ENCODE measurements at regions not wholly inside any gene's neighbourhood (a gene's known extent, or its start where the extent isn't known, plus 50 kb on each side); places are given as distances from the start of the nearest gene placed in this dataset.

DNA sequence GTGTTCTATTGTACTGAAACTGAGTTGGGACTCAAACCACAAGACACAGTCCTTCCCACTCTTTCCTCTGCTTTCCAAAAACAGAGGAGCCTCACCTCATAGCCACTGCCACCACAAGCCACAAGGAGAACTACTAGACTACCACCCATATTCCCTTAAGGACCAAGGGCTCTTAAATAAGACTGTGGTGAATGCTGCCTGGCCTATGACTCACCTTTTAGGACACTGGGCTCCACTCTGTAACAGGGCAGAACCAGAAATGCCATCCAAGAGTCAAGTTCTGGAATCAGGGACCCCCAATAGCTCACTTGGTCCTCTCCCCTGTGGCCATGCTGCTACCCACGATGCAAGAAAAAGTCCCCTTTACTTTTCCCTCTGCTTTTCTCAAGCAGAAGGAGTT is 851.4 kb downstream of the BCL11A start:
- no peak for DNase-seq (ENCODE audit: insufficient read length, low spot score)
- FAIRE-seq: no peak
- TF ChIP-seq, protein P1, sequence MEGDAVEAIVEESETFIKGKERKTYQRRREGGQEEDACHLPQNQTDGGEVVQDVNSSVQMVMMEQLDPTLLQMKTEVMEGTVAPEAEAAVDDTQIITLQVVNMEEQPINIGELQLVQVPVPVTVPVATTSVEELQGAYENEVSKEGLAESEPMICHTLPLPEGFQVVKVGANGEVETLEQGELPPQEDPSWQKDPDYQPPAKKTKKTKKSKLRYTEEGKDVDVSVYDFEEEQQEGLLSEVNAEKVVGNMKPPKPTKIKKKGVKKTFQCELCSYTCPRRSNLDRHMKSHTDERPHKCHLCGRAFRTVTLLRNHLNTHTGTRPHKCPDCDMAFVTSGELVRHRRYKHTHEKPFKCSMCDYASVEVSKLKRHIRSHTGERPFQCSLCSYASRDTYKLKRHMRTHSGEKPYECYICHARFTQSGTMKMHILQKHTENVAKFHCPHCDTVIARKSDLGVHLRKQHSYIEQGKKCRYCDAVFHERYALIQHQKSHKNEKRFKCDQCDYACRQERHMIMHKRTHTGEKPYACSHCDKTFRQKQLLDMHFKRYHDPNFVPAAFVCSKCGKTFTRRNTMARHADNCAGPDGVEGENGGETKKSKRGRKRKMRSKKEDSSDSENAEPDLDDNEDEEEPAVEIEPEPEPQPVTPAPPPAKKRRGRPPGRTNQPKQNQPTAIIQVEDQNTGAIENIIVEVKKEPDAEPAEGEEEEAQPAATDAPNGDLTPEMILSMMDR (IDR thresholded peaks at IDR 0.05; ENCODE audit: insufficient read depth, missing control alignments): no peak

DNA sequence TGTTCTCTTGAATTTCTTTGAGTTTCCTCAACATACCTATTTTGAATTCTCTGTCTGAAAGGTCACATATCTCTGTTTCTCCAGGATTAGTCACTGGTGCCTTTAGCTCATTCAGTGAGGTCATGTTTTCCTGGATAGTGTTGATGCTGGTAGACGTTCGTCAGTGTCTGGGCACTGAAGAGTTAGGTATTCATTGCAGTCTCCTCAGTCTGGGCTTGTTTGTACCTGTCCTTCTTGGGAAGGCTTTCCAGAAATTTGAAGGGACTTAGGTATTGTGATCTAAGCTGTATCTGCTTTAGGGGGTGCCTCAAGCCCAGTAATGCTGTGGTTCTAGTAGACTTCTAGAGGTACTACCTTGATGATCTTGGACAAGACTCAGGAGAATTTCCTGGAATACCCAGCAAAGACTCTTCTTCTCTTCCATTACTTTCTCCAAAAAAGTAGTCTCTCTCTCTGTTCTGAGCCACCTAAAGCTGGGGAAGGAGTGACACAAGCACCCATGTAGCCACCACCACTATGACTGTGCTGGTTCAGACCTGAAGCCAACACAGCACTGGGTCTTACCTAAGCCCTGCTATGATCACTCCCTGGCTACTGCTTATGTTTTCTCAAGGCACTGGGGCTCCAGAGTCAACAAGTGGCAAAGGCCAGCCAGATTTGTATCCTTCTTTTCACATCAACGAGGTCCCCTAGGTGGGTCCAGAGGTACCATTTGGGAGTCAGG is 852.0 kb downstream of the BCL11A start:
- FAIRE-seq (no peak), DNase-seq (ENCODE audit: insufficient read length, low spot score) (no peak)
- TF ChIP-seq, protein P1 (IDR thresholded peaks at IDR 0.05; ENCODE audit: insufficient read depth, missing control alignments): no peak

DNA sequence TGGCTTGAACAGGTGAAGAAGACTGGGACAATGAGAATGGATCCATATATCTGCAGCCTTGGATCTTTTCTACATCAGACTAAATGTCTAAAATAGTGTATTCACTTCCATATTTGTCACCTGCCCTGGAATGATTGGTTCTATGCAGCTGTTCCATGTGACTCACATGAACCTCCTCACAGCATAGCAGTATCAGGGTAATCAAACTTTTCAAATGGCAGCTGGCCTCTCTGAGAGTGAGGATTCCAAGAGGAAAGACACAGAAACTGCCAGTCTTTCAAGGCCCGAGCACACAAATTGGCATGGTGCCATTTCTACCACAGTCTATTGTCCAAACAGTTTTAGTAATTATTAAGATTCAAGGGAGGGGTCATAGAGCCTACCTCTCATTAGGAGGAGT is 859.3 kb downstream of the BCL11A start:
- DNase-seq (ENCODE audit: insufficient read length, low spot score): no peak
- no peak for FAIRE-seq
- TF ChIP-seq, protein P1 (IDR thresholded peaks at IDR 0.05; ENCODE audit: insufficient read depth, missing control alignments): no peak

DNA sequence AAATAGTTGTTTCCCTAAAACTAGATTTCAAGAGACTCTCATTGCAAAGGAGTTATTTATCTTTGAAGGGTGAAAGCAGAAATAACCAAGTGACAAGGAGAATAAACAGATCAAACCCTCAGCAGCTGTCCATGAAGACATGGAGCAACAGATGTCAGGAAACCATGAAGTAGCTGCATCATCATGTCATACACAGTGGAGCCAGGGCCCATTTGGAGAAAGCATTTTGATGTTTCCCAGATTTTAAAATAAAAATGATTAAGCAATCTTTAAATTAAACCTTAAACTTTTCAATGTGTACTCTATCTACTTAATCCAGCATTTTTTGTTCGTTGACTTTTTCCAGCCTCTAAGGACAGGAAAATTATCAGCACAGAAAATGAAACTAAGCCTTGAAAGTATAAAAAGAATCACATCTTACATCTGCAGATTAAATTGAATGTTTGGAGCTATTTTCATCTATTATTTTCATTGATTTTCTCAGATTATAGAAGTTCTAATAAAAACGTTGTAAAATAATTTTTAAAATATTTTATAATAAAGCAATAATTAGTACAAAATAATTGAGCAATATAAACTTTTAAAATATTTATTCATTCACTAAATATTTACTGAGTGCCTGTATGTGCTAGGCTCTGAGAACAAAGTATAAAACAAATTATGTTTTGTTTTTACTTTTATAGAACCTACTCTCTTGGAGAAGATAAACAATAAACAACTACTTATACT is 860.1 kb downstream of the BCL11A start:
- FAIRE-seq (no peak), DNase-seq (ENCODE audit: insufficient read length, low spot score) (no peak)
- TF ChIP-seq, protein P1 (IDR thresholded peaks at IDR 0.05; ENCODE audit: insufficient read depth, missing control alignments): no peak

DNA sequence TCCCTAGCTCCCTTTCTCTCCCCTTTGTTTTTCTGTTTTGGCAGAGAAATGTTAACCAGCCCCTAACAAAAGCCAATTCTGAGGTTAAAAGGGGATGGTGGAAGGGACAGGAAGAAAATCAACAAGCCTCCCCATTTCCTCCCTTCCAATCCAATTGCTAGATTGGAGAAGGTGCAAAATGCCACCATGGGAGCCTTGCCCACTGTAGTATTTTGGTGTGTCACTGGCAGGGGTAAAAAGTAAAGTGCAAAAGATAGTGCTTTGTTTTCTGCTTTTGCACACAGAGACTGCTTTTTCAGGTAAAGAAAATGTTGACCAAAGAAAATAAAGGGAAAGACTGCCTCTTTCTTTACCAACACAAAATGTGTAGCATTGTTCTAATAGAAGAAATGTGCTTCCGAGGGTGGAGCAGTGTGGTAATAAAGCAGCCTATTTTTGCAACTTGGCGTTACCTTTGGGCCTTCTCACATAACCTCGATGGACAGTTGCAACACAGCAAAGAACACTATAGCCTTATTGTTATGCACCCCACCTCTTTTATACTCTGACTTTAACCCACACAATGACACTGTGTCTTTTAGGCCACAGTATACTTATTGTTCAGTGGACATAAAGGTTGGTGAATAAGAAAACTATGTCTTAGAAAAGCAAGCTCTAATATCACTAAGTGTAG is 861.8 kb downstream of the BCL11A start:
- FAIRE-seq: no peak
- TF ChIP-seq, protein P1 (IDR thresholded peaks at IDR 0.05; ENCODE audit: insufficient read depth, missing control alignments): no peak
- no peak for DNase-seq (ENCODE audit: insufficient read length, low spot score)

DNA sequence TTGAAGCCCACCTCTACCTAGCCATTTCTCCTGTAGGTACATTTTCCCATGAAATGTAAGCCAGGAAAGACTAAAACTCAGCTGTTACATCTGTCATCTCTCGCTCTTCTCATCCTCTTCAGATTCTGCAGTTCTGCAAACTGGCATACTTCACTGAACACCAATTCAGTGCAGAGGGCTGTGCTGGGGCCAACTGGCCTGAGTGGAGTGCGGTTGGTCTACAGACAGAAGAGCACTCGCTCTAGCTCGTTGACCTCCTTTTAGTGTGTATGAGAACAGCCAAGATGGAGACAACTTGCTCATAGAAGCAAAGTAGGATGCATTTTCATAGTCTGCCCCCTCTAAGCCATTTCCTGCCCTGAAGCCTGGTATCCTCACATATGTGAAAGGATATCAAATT is 862.6 kb downstream of the BCL11A start:
- TF ChIP-seq, protein P1 (IDR thresholded peaks at IDR 0.05; ENCODE audit: insufficient read depth, missing control alignments): no peak
- DNase-seq (ENCODE audit: insufficient read length, low spot score): no peak

More for the DNA sequence above, 862.6 kb downstream of the BCL11A start:
- FAIRE-seq: no peak
